Neuron (in vitro differentiated cells): ENCODE measurements at regions not wholly inside any gene's neighbourhood (a gene's known extent, or its start where the extent isn't known, plus 50 kb on each side); places are given as distances from the start of the nearest gene placed in this dataset.

ENCODE experiments used
- H2AFZ ChIP-seq: one replicate; pipeline ENCODE4 v1.6.1; 2013; ENCODE audit warnings: low read depth, mild to moderate bottlenecking, inconsistent platforms, low read length, moderate library complexity
- H3K27me3 ChIP-seq: one replicate; pipeline ENCODE4 v1.6.1; 2013; ENCODE audit warnings: low read length; ENCODE audit not compliant: insufficient read depth
- H3K36me3 ChIP-seq: one replicate; pipeline ENCODE4 v1.6.1; 2013; ENCODE audit warnings: low read length; ENCODE audit not compliant: insufficient read depth
- H3K4me1 ChIP-seq: one replicate; pipeline ENCODE4 v1.6.1; 2013; ENCODE audit warnings: low read length; ENCODE audit not compliant: insufficient read depth
- H3K4me3 ChIP-seq: 2 replicates; pipeline ENCODE4 v1.5.1; 2013; ENCODE audit warnings: mild to moderate bottlenecking, low read length, moderate library complexity
- H3K9me3 ChIP-seq: one replicate; pipeline ENCODE4 v1.6.1; 2013; ENCODE audit warnings: low read length

GRCh38 chr1:95561346-95561745 is 327.3 kb downstream of the RWDD3 start:
- Histone ChIP-seq H2AFZ (no peak overlapping the region), H3K27me3 (no peaks in the 10 kb centered on the region), H3K36me3 (no peaks in the 10 kb centered on the region), H3K9me3 (no peaks in the 10 kb centered on the region), H3K4me1 (no peaks in the 10 kb centered on the region), H3K4me3 (no peak overlapping the region)

- Histone ChIP-seq H3K27me3 (no peaks in the 10 kb centered on the region), H2AFZ (no peak overlapping the region), H3K9me3 (no peaks in the 10 kb centered on the region), H3K36me3 (no peaks in the 10 kb centered on the region), H3K4me3 (no peak overlapping the region), H3K4me1 (no peaks in the 10 kb centered on the region)
Observed at GRCh38 chr1:95562230-95562629, 328.2 kb downstream of the RWDD3 start.

GRCh38 chr1:95572002-95572401 is 338.0 kb downstream of the RWDD3 start:
- H3K4me3 ChIP-seq, result no peak overlapping the region
- H3K9me3 ChIP-seq, result no peaks in the 10 kb centered on the region
- H3K4me1 ChIP-seq, result no peaks in the 10 kb centered on the region
- no peaks in the 10 kb centered on the region for H3K36me3 ChIP-seq
- no peaks in the 10 kb centered on the region for H3K27me3 ChIP-seq
- no peak overlapping the region for H2AFZ ChIP-seq

DNA sequence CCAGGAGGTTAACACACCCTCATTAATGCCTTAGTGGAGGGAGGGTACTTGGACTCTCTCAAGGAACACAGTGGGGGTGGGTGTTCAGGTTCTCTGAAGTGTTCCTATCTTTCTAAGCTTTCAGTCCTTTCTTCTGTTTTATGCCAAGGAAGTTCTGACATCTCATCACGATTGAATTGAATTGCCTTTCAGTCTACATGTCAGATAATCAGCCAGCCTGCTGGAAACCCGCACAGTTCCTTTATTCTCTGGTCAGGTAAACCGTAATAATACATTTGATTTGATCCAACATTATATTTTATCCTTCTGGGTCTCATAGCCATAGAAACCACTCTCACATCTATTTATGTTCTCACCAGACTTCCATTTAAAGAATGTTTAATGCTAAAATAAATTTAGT is 339.0 kb downstream of the RWDD3 start:
- Histone ChIP-seq H3K36me3 (no peaks in the 10 kb centered on the region), H3K9me3 (no peaks in the 10 kb centered on the region), H3K4me3 (no peak overlapping the region), H3K27me3 (no peaks in the 10 kb centered on the region), H2AFZ (no peak overlapping the region), H3K4me1 (no peaks in the 10 kb centered on the region)

- no peaks in the 10 kb centered on the region for H3K9me3 ChIP-seq
- H3K4me3 ChIP-seq, result no peak overlapping the region
- no peaks in the 10 kb centered on the region for H3K36me3 ChIP-seq
- H2AFZ ChIP-seq, result no peak overlapping the region
- peaks cover 2% of the 10 kb centered on the region for H3K4me1 ChIP-seq
- no peaks in the 10 kb centered on the region for H3K27me3 ChIP-seq
Observed at GRCh38 chr1:95575291-95575690, 341.3 kb downstream of the RWDD3 start.

DNA sequence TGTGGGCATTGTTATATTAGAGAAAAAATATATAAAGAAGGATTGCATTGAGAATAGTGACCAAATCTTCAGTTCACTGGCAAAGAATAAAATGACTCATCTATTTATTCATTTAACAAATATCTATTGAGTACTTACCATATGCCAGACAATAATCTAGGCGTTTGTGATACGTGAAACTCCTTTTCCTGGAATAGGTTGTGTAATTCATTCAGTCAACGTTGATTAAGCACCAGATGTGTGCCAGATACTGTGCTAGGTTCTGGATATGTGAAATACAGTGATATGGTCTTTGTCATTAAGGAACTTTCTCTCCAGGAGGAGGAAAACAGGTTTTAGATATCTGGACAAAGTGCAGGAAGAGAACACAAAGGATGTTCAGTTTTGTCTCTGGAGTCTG is 344.5 kb downstream of the RWDD3 start:
- peaks cover 7% of the 10 kb centered on the region for H3K4me1 ChIP-seq
- H3K9me3 ChIP-seq, result no peaks in the 10 kb centered on the region
- H3K36me3 ChIP-seq, result no peaks in the 10 kb centered on the region
- no peaks in the 10 kb centered on the region for H3K27me3 ChIP-seq
- H3K4me3 ChIP-seq, result no peak overlapping the region
- no peak overlapping the region for H2AFZ ChIP-seq

DNA sequence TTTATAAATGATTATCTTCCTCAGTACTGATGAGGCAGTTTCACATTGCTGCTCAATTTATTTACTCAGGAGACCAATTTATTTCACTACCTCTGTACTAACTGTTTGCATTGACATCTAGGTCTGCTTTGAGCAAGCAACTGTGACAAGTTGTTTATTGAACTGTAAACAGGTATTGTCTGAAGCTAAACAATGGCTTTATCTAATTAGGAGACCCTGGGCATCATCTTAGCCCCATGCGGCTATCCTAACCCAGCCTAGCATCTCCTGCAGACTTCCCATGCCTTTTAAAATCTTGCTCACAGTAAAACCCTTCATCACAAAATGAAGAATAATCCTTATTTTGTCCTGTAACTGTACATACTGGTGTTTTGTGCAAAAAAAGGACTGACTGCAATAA is 348.2 kb downstream of the RWDD3 start:
- H3K36me3 ChIP-seq, result no peaks in the 10 kb centered on the region
- no peaks in the 10 kb centered on the region for H3K9me3 ChIP-seq
- peaks cover 9% of the 10 kb centered on the region for H3K4me1 ChIP-seq
- H3K27me3 ChIP-seq, result no peaks in the 10 kb centered on the region
- no peak overlapping the region for H2AFZ ChIP-seq
- no peak overlapping the region for H3K4me3 ChIP-seq

GRCh38 chr1:95582746-95583145 is 348.7 kb downstream of the RWDD3 start:
- H3K36me3 ChIP-seq, result no peaks in the 10 kb centered on the region
- H3K27me3 ChIP-seq, result no peaks in the 10 kb centered on the region
- H3K9me3 ChIP-seq, result no peaks in the 10 kb centered on the region
- H3K4me3 ChIP-seq, result no peak overlapping the region
- H2AFZ ChIP-seq, result no peak overlapping the region
- peaks cover 9% of the 10 kb centered on the region for H3K4me1 ChIP-seq

DNA sequence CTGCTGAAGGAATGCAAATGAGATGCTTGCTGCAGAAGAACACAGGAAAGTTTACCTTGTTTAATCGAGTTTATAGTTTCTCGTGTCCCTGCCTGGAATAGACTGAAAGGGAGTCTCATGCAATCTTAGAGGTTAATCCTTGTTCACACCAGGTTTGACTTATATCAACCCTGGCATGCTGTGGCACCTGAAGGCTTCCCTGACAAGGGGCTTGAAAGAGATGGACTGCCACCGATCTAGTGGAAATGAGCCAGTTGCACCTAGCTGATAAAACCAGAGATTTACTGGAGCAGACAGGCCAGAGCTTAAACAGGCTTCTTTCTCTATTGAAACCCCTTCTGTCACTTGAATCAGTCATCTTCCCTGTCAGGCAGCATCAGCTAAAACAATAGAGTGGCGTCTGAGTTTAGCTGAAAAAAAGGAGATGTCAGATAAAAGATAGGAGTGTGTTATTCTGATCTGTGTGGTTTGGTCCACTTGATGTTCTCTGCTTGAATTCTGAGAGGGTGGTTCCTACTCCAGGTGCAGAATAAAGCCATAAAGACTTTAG is 349.7 kb downstream of the RWDD3 start:
- Histone ChIP-seq H3K9me3 (no peaks in the 10 kb centered on the region), H3K4me3 (no peak overlapping the region), H3K27me3 (no peaks in the 10 kb centered on the region), H3K4me1 (peaks cover 7% of the 10 kb centered on the region), H2AFZ (no peak overlapping the region), H3K36me3 (no peaks in the 10 kb centered on the region)

GRCh38 chr1:95584315-95584714 is 350.3 kb downstream of the RWDD3 start:
- H3K27me3 ChIP-seq, result no peaks in the 10 kb centered on the region
- no peak overlapping the region for H2AFZ ChIP-seq
- H3K9me3 ChIP-seq, result no peaks in the 10 kb centered on the region
- H3K4me1 ChIP-seq, result peaks cover 7% of the 10 kb centered on the region
- no peaks in the 10 kb centered on the region for H3K36me3 ChIP-seq
- no peak overlapping the region for H3K4me3 ChIP-seq

DNA sequence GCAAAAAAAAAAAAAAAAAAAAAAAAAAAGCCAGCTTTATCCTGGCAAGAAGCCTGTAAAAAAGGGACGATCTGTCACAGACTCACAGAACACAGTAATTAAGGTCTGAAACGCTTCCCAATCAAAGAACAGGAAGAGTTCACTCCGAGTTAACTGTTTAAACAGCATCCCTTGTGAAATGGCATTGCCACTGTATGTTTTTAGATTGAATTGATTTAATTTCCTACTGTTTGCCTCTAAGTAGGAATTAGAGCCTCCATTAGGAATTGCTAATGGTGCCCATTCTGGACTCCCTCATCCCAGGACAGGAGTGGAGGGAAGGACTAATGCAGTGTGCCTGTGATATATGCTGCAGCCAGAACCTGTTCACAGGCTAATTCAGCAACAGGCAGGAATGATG is 370.8 kb downstream of the RWDD3 start:
- H2AFZ ChIP-seq, result no peak overlapping the region
- no peaks in the 10 kb centered on the region for H3K4me1 ChIP-seq
- no peaks in the 10 kb centered on the region for H3K36me3 ChIP-seq
- H3K4me3 ChIP-seq, result no peak overlapping the region
- H3K9me3 ChIP-seq, result no peaks in the 10 kb centered on the region
- no peaks in the 10 kb centered on the region for H3K27me3 ChIP-seq

DNA sequence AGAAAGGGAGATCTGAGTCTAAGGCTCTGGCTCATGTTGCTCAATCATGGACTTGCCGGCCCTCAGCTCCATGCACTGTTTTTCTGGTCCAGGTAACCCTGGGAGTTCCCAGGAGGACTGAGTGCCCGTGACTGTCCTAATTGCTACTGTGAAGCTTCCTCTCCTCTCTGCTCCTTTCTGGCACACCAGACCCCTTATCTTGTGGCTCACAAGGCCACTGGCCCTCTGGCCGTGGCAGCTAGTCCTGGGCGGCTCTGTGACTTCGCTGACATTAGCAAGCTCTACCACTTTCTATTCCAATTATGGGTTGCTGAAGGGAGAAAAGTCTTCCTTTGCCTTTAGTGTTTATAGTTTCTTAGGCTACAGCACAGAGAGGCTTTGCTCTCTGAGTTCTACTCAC is 380.2 kb downstream of the RWDD3 start:
- H3K36me3 ChIP-seq, result no peaks in the 10 kb centered on the region
- no peak overlapping the region for H3K4me3 ChIP-seq
- no peaks in the 10 kb centered on the region for H3K27me3 ChIP-seq
- H3K4me1 ChIP-seq, result no peaks in the 10 kb centered on the region
- no peak overlapping the region for H2AFZ ChIP-seq
- no peaks in the 10 kb centered on the region for H3K9me3 ChIP-seq

DNA sequence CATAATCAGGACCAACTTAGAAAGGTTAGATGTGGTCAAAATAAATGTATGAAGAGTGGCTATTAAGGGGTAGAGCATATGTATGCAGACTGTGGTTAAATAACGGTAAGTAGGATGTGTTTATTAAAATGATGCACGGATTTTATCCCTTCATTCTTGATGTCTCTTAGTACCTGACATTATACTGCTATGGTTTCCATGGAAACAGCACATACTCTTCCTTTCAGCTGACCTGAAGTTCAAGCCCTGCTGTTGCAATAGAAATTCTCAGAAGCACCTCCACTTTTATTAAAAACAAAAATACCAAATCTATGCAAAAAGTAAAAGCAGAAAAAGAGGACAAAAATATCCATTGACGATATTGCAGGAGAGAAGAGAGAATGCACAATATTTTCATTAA is 381.4 kb downstream of the RWDD3 start:
- Histone ChIP-seq H3K36me3 (no peaks in the 10 kb centered on the region), H3K4me3 (no peak overlapping the region), H3K27me3 (no peaks in the 10 kb centered on the region), H2AFZ (no peak overlapping the region), H3K9me3 (no peaks in the 10 kb centered on the region), H3K4me1 (no peaks in the 10 kb centered on the region)

- Histone ChIP-seq H3K4me3 (no peak overlapping the region), H2AFZ (no peak overlapping the region), H3K4me1 (no peaks in the 10 kb centered on the region), H3K36me3 (no peaks in the 10 kb centered on the region), H3K27me3 (no peaks in the 10 kb centered on the region), H3K9me3 (no peaks in the 10 kb centered on the region)
Observed at GRCh38 chr1:95620076-95620475, 386.1 kb downstream of the RWDD3 start.
